NT2/D1 (cell line): ENCODE measurements at regions not wholly inside any gene's neighbourhood (a gene's known extent, or its start where the extent isn't known, plus 50 kb on each side); places are given as distances from the start of the nearest gene placed in this dataset.

Experiments
- DNase-seq: peaks from one replicate; pipeline ENCODE4 v3.0.0-alpha.2; 2011; ENCODE audit warnings: low read depth, low spot score
- H3K27me3 ChIP-seq: 2 replicates; pipeline ENCODE4 v1.6.0; 2011; ENCODE audit warnings: mild to moderate bottlenecking; ENCODE audit not compliant: insufficient read length, insufficient read depth
- H3K36me3 ChIP-seq: 2 replicates; pipeline ENCODE4 v1.6.1; 2011; ENCODE audit warnings: mild to moderate bottlenecking, low read length, mixed read lengths; ENCODE audit not compliant: insufficient read depth, insufficient read length
- H3K4me1 ChIP-seq: 2 replicates; pipeline ENCODE4 v1.5.1; 2011; ENCODE audit not compliant: insufficient read depth, insufficient read length
- H3K4me3 ChIP-seq: 2 replicates; pipeline ENCODE4 v1.5.1; 2011; ENCODE audit warnings: low read depth; ENCODE audit not compliant: insufficient read length
- H3K9ac ChIP-seq: 2 replicates; pipeline ENCODE4 v1.6.0; 2011; ENCODE audit warnings: low read depth; ENCODE audit not compliant: insufficient read length
- H3K9me3 ChIP-seq: 2 replicates; pipeline ENCODE4 v1.5.1; 2011; ENCODE audit warnings: mild to moderate bottlenecking, low read length; ENCODE audit not compliant: insufficient read depth
- SUZ12 ChIP-seq: IDR thresholded peaks from 2 replicates; pipeline ENCODE4 v1.6.1; 2011; ENCODE audit not compliant: insufficient read length, insufficient read depth; ENCODE audit errors: extremely low read depth
- YY1 ChIP-seq: IDR thresholded peaks from 2 replicates; pipeline ENCODE4 v1.6.1; 2011; ENCODE audit not compliant: insufficient read length, insufficient read depth
- ZNF274 ChIP-seq: IDR thresholded peaks from 2 replicates; pipeline ENCODE4 v1.6.1; 2011; ENCODE audit warnings: mild to moderate bottlenecking, low read depth, low read length

- Histone ChIP-seq H3K9me3 (peaks cover 5% of the 10 kb centered on the region; the same call in 1 of the 2 replicates), H3K9ac (no peak overlapping the region), H3K27me3 (no peaks in the 10 kb centered on the region), H3K36me3 (no peaks in the 10 kb centered on the region), H3K4me3 (no peak overlapping the region), H3K4me1 (no peaks in the 10 kb centered on the region)
- TF ChIP-seq ZNF274 = no peak
- TF ChIP-seq SUZ12 = no peak
- TF ChIP-seq YY1 = no peak
- DNase-seq = no peak
Observed at GRCh38 chr5:105767267-105767666, 1903.5 kb downstream of the EFNA5 start.

- TF ChIP-seq ZNF274 = no peak
- TF ChIP-seq SUZ12 = no peak
- TF ChIP-seq YY1 = no peak
- H3K4me3 ChIP-seq = no peak overlapping the region
Observed at GRCh38 chr5:105762728-105763127, 1908.0 kb downstream of the EFNA5 start.

GRCh38 chr5:105754056-105754455 is 1916.7 kb downstream of the EFNA5 start:
- Histone ChIP-seq H3K36me3 (no peaks in the 10 kb centered on the region), H3K9ac (no peak overlapping the region), H3K4me3 (no peak overlapping the region), H3K4me1 (no peaks in the 10 kb centered on the region), H3K27me3 (no peaks in the 10 kb centered on the region), H3K9me3 (no peaks in the 10 kb centered on the region)
- TF ChIP-seq SUZ12 = no peak
- TF ChIP-seq ZNF274 = no peak
- TF ChIP-seq YY1 = no peak
- no peak for DNase-seq

More at GRCh38 chr5:105762728-105763127, 1908.0 kb downstream of the EFNA5 start:
- no peak for DNase-seq
- Histone ChIP-seq H3K4me1 (no peaks in the 10 kb centered on the region), H3K9ac (no peak overlapping the region), H3K9me3 (peaks cover 7% of the 10 kb centered on the region; the same call in 1 of the 2 replicates), H3K36me3 (no peaks in the 10 kb centered on the region), H3K27me3 (no peaks in the 10 kb centered on the region)

DNA sequence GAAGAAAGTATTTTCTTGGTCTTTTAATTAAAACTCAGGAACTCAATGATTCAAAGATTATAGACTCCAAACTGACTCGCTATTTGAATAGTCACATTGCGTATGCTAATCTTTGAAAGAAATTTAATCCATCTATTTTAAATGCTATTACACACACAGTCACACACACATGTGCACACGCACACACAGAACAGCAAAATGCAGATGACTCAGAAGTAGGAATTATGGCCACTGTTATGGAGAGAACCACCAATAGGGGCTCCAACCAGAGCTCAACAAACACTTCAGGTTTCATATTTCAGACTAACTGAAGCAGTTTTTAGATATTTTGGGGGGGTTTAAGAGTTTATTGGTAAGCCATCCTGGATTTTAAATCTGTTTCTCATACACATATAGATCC is 1917.9 kb downstream of the EFNA5 start:
- no peaks in the 10 kb centered on the region for H3K36me3 ChIP-seq
- DNase-seq = no peak
- no peaks in the 10 kb centered on the region for H3K27me3 ChIP-seq
- no peak overlapping the region for H3K9ac ChIP-seq
- TF ChIP-seq ZNF274 (no peak), YY1 (no peak), SUZ12 (no peak)
- H3K4me1 ChIP-seq = no peaks in the 10 kb centered on the region
- no peak overlapping the region for H3K4me3 ChIP-seq
- H3K9me3 ChIP-seq = no peaks in the 10 kb centered on the region

DNA sequence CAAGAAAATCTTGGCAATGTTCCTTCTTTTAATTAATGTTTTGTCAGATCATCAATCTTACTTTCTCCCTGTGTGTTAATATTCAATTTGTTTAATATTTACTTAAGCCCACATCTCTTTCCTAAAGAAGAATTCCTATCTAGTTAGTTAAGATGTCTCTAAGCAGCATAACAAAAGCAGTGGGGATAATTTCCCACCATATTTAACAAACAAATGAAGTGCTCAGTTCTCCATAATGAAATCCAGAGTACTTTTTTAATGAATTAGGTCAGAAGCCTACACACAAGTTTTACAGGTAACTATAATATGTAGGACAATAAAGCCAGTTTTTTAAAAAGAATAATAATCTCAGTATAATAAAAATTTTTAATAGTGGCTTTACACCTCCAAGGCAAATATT is 1918.8 kb downstream of the EFNA5 start:
- TF ChIP-seq SUZ12 = no peak
- TF ChIP-seq YY1 = no peak
- no peak for TF ChIP-seq ZNF274
- H3K4me1 ChIP-seq = no peaks in the 10 kb centered on the region
- H3K27me3 ChIP-seq = no peaks in the 10 kb centered on the region
- H3K36me3 ChIP-seq = no peaks in the 10 kb centered on the region
- H3K4me3 ChIP-seq = no peak overlapping the region
- no peak for DNase-seq
- H3K9me3 ChIP-seq = no peaks in the 10 kb centered on the region
- no peak overlapping the region for H3K9ac ChIP-seq

- TF ChIP-seq YY1 (no peak), SUZ12 (no peak), ZNF274 (no peak)
- Histone ChIP-seq H3K36me3 (no peaks in the 10 kb centered on the region), H3K27me3 (no peaks in the 10 kb centered on the region), H3K4me1 (no peaks in the 10 kb centered on the region), H3K9ac (no peak overlapping the region), H3K9me3 (no peaks in the 10 kb centered on the region), H3K4me3 (no peak overlapping the region)
- DNase-seq = no peak
Observed at GRCh38 chr5:105745111-105745510, 1925.6 kb downstream of the EFNA5 start.

- TF ChIP-seq SUZ12 = no peak
- TF ChIP-seq ZNF274 = no peak
- TF ChIP-seq YY1 = no peak
- DNase-seq = no peak
- Histone ChIP-seq H3K36me3 (no peaks in the 10 kb centered on the region), H3K4me1 (no peaks in the 10 kb centered on the region), H3K27me3 (no peaks in the 10 kb centered on the region), H3K9ac (no peak overlapping the region), H3K4me3 (no peak overlapping the region), H3K9me3 (no peaks in the 10 kb centered on the region)
Observed at GRCh38 chr5:105740242-105740641, 1930.5 kb downstream of the EFNA5 start.
